HepG2 (cell line): ENCODE measurements at regions not wholly inside any gene's neighbourhood (a gene's known extent, or its start where the extent isn't known, plus 50 kb on each side); places are given as distances from the start of the nearest gene placed in this dataset.

Experiments used
- ATAC-seq: fragments of 200-7000 bp; cut with Tn5 transposase; 3 replicates; pipeline ENCODE4 v1.9.1; 2020; ENCODE audit warnings: mild to moderate bottlenecking, moderate library complexity
- BruUV-seq: library from RNA; stranded (reverse); fragments of 400-500 nt; replicated peaks from 2 replicates; lab custom pipeline; 2021; lab: Mats Ljungman, UMichigan
- CTCF ChIA-PET: fragments of 300-600 bp; formaldehyde crosslinking; extraction: SDS; loops from one replicate; lab custom pipeline; 2021; ENCODE audit warnings: low total read pairs, inconsistent platforms, low intra/inter-chr PET ratio; lab: Yijun Ruan, JAX
- POLR2A ChIA-PET: fragments of 350-600 bp; sonication (Branson Sonifier 250); formaldehyde crosslinking; loops from one replicate; lab custom pipeline; 2020; ENCODE audit warnings: antibody characterized with exemption, inconsistent platforms; lab: Yijun Ruan, JAX
- DNase-seq: peaks from one replicate; pipeline ENCODE4 v3.0.0-alpha.2; 2015; ENCODE audit warnings: low spot score
- FAIRE-seq: peaks from 3 replicates; lab custom pipeline; 2011; peaks lifted over from hg19 to GRCh38; lab: Jason Lieb, UNC
- H2AFZ ChIP-seq: one replicate; pipeline ENCODE4 v1.6.1; 2011; ENCODE audit warnings: low read length, inconsistent platforms
- H3K27ac ChIP-seq: fragments of 300-600 bp; 3 replicates; pipeline ENCODE4 v1.8.0; 2011; ENCODE audit warnings: mixed run types, mild to moderate bottlenecking, mixed read lengths, low read length, inconsistent platforms; ENCODE audit not compliant: insufficient read depth; ENCODE audit errors: extremely low read length
- H3K27me3 ChIP-seq, 2 experiments: fragments of 200-600 bp in 1 of 2; 2 replicates in 1 of 2; 3 replicates in 1 of 2; pipeline versions ENCODE4 v1.6.0 to v1.8.0; 2011; ENCODE audit warnings: low read length in 2 of 2, mild to moderate bottlenecking in 2 of 2, moderate library complexity in 2 of 2, inconsistent platforms in 1 of 2; ENCODE audit not compliant: insufficient read depth in 2 of 2, control insufficient read depth in 1 of 2
- H3K36me3 ChIP-seq, 2 experiments: fragments of 200-600 bp in 1 of 2; replicated peaks in 1 of 2; 2 replicates in 1 of 2; 3 replicates in 1 of 2; pipeline versions ENCODE4 v1.5.1 to v1.8.0; 2011; ENCODE audit warnings: low read length in 2 of 2, inconsistent platforms in 1 of 2; ENCODE audit not compliant: insufficient read depth in 2 of 2, control insufficient read depth in 1 of 2
- H3K4me1 ChIP-seq: 2 replicates; pipeline ENCODE4 v1.5.1; 2012; ENCODE audit warnings: low read length, inconsistent platforms; ENCODE audit not compliant: insufficient read depth
- H3K4me2 ChIP-seq: 2 replicates; pipeline ENCODE4 v1.6.0; 2011; ENCODE audit warnings: low read depth, low read length, inconsistent platforms
- H3K4me3 ChIP-seq, 3 experiments: fragments of 200-600 bp in 1 of 3; sonication (generic), shearing (Covaris generic) in 1 of 3; replicated peaks in 1 of 3; 2 replicates each; pipeline ENCODE4 v1.5.1; 2011 to 2016; ENCODE audit warnings: low read length in 3 of 3, inconsistent platforms in 2 of 3, low read depth in 2 of 3, mild to moderate bottlenecking in 2 of 3, control low read depth in 1 of 3, mixed read lengths in 1 of 3; ENCODE audit not compliant: insufficient read depth in 1 of 3
- H3K79me2 ChIP-seq: one replicate; pipeline ENCODE4 v1.6.1; 2011; ENCODE audit warnings: low read length, inconsistent platforms; ENCODE audit not compliant: insufficient read depth
- H3K9ac ChIP-seq: 2 replicates; pipeline ENCODE4 v1.6.0; 2011; ENCODE audit warnings: mild to moderate bottlenecking, low read depth, low read length, inconsistent platforms; ENCODE audit not compliant: insufficient read depth
- H3K9me3 ChIP-seq: 2 replicates; pipeline ENCODE4 v1.5.1; 2012; ENCODE audit warnings: mild to moderate bottlenecking, low read length
- H4K20me1 ChIP-seq: 2 replicates; pipeline ENCODE4 v1.6.0; 2011; ENCODE audit warnings: inconsistent platforms, mild to moderate bottlenecking, low read length, moderate library complexity; ENCODE audit not compliant: insufficient read depth
- HNRNPH1 ChIP-seq: fragments of 200-400 bp; formaldehyde crosslinking; optimal IDR thresholded peaks from 2 replicates; pipeline ENCODE3; 2017; ENCODE audit warnings: mild to moderate bottlenecking, low read depth, low read length
- KLF9 ChIP-seq: IDR thresholded peaks from 2 replicates; pipeline ENCODE4 v1.6.1; 2016; ENCODE audit warnings: low read depth
- NPAS2 ChIP-seq: sonication (generic); formaldehyde crosslinking; IDR thresholded peaks from 2 replicates; pipeline ENCODE4 v1.8.0; 2022; ENCODE audit warnings: mild to moderate bottlenecking, missing genetic modification reagents, borderline replicate concordance
- SPEN ChIP-seq: sonication (generic); formaldehyde crosslinking; IDR thresholded peaks from 2 replicates; pipeline ENCODE4 v1.5.1; 2020; ENCODE audit warnings: low read depth, mild to moderate bottlenecking, missing genetic modification reagents
- TEAD2 ChIP-seq: sonication (generic); formaldehyde crosslinking; IDR thresholded peaks from 2 replicates; pipeline ENCODE4 v1.9.0; 2021; ENCODE audit warnings: missing genetic modification reagents
- ZFP36L2 ChIP-seq: sonication (generic); formaldehyde crosslinking; IDR thresholded peaks from 2 replicates; pipeline ENCODE4 v1.4.0; 2020; ENCODE audit warnings: missing genetic modification reagents
- ZGPAT ChIP-seq: IDR thresholded peaks from 2 replicates; pipeline ENCODE4 v1.6.1; 2016; ENCODE audit warnings: mild to moderate bottlenecking
- ZHX1 ChIP-seq: sonication (generic); formaldehyde crosslinking; IDR thresholded peaks from 2 replicates; pipeline ENCODE4 v1.8.1; 2022; ENCODE audit warnings: low read depth, mild to moderate bottlenecking, missing genetic modification reagents
- ZNF10 ChIP-seq: sonication (generic); formaldehyde crosslinking; IDR thresholded peaks from 2 replicates; pipeline ENCODE4 v1.4.0; 2020; ENCODE audit warnings: mild to moderate bottlenecking, low read depth, missing genetic modification reagents, borderline replicate concordance
- ZNF260 ChIP-seq: sonication (generic); formaldehyde crosslinking; IDR thresholded peaks from 2 replicates; pipeline ENCODE4 v1.4.0; 2020; ENCODE audit warnings: missing genetic modification reagents, low read depth, mild to moderate bottlenecking, borderline replicate concordance
- ZNF276 ChIP-seq: sonication (generic); formaldehyde crosslinking; IDR thresholded peaks from 2 replicates; pipeline ENCODE4 v1.4.0; 2020; ENCODE audit warnings: mild to moderate bottlenecking, low read depth, missing genetic modification reagents
- ZNF326 ChIP-seq: sonication (generic); formaldehyde crosslinking; IDR thresholded peaks from 2 replicates; pipeline ENCODE4 v1.4.0; 2020; ENCODE audit warnings: missing genetic modification reagents, borderline replicate concordance
- ZNF496 ChIP-seq: sonication (generic); formaldehyde crosslinking; IDR thresholded peaks from 2 replicates; pipeline ENCODE4 v1.8.1; 2023; ENCODE audit warnings: mild to moderate bottlenecking, moderate library complexity, missing genetic modification reagents; ENCODE audit not compliant: insufficient replicate concordance
- ZNF761 ChIP-seq: sonication (generic); formaldehyde crosslinking; conservative IDR thresholded peaks from 2 replicates; pipeline ENCODE4 v1.4.0; 2020; ENCODE audit warnings: mild to moderate bottlenecking, missing genetic modification reagents
- whole genome bisulfite sequencing: methylation state at CpG from one replicate; pipeline ENCODE4 v1.1.6; 2017; ENCODE audit warnings: low lambda C conversion rate; 5-methylcytosine and 5-hydroxymethylcytosine counted together
- in situ Hi-C: cut with HindIII; loops from 2 replicates; pipeline ENCODE4 v1.10.0; 2017; ENCODE audit warnings: low pct_unique_long_range_greater_than_20kb; ENCODE audit not compliant: extremely low pct_ligation_motif_present
- intact Hi-C: fragments of 100-400 bp; cut with micrococcal nuclease; formaldehyde crosslinking; loops from one replicate; pipeline ENCODE4 v1.10.0; 2022; ENCODE audit not compliant: unreplicated experiment

- H3K27ac ChIP-seq: no peak overlapping the region
- no TSS peak for BruUV-seq
- TF ChIP-seq SPEN (CRISPR knock-in tag): no peak
- TF ChIP-seq ZNF276: no peak
- in situ Hi-C loops: no loop called here
- no peak for FAIRE-seq
- H3K79me2 ChIP-seq: no peaks in the 10 kb centered on the region
- no peak for ATAC-seq
- no peak for DNase-seq
- H3K4me2 ChIP-seq: no peak overlapping the region
- peaks cover 86% of the 10 kb centered on the region for H3K9me3 ChIP-seq
- H3K4me1 ChIP-seq: no peaks in the 10 kb centered on the region
- no peaks in the 10 kb centered on the region for H3K36me3 ChIP-seq
- intact Hi-C loops: no loop called here
- no peaks in the 10 kb centered on the region for H4K20me1 ChIP-seq
- H3K27me3 ChIP-seq: no peaks in the 10 kb centered on the region
- no peak overlapping the region for H2AFZ ChIP-seq
- CTCF ChIA-PET: no interaction called here
- no peak overlapping the region for H3K4me3 ChIP-seq
- POLR2A ChIA-PET: no interaction called here
- H3K9ac ChIP-seq: no peak overlapping the region
- 67% methylated on average over 3 of the region's 8 CpGs for WGBS
These were observed 442.4 kb downstream of the TSHZ3 start for GRCh38 chr19:30906871-30907270.

GRCh38 chr19:30900051-30900450 is 449.2 kb downstream of the TSHZ3 start:
- Histone ChIP-seq H3K27ac (no peak overlapping the region), H3K4me1 (no peaks in the 10 kb centered on the region), H3K36me3 (no peaks in the 10 kb centered on the region), H3K27me3 (no peaks in the 10 kb centered on the region), H3K79me2 (no peaks in the 10 kb centered on the region), H2AFZ (no peak overlapping the region), H4K20me1 (no peaks in the 10 kb centered on the region), H3K9me3 (peaks cover 91% of the 10 kb centered on the region), H3K4me2 (no peak overlapping the region), H3K9ac (no peak overlapping the region), H3K4me3 (no peak overlapping the region)
- DNase-seq (no peak), FAIRE-seq (no peak), ATAC-seq (no peak)
- WGBS: 56% methylated on average over 2 of the region's 3 CpGs
- no TSS peak for BruUV-seq
- POLR2A ChIA-PET: no interaction called here
- intact Hi-C loops (no loop called here), in situ Hi-C loops (no loop called here)
- CTCF ChIA-PET: no interaction called here
- TF ChIP-seq ZNF10 (CRISPR knock-in tag) (no peak), NPAS2 (CRISPR knock-in tag) (no peak), ZNF761 (CRISPR knock-in tag) (no peak), HNRNPH1 (no peak), ZFP36L2 (no peak), ZGPAT (no peak), TEAD2 (CRISPR knock-in tag) (no peak), ZHX1 (CRISPR knock-in tag) (no peak), ZNF496 (CRISPR knock-in tag) (no peak), KLF9 (CRISPR knock-in tag) (no peak), ZNF326 (CRISPR knock-in tag) (no peak), ZNF260 (CRISPR knock-in tag) (no peak)
